Lower lobe of right lung (tissue), 2 donors: ENCODE measurements at regions not wholly inside any gene's neighbourhood (a gene's known extent, or its start where the extent isn't known, plus 50 kb on each side); places are given as distances from the start of the nearest gene placed in this dataset.

Source experiments
- ATAC-seq, 2 donors: fragments of 200-7000 bp; cut with Tn5 transposase; one replicate each; pipeline ENCODE4 v1.9.1; 2020 to 2022; ENCODE audit warnings: mild to moderate bottlenecking in 2 of 2, moderate library complexity in 2 of 2
- DNase-seq: peaks from one replicate; pipeline ENCODE4 v3.0.0-alpha.2; 2020
- H3K27ac ChIP-seq: fragments of 200-600 bp; one replicate; pipeline ENCODE4 v1.8.0; 2022
- H3K27me3 ChIP-seq: fragments of 200-600 bp; one replicate; pipeline ENCODE4 v1.8.0; 2022; ENCODE audit warnings: low read depth
- H3K36me3 ChIP-seq: fragments of 200-600 bp; one replicate; pipeline ENCODE4 v1.8.0; 2022; ENCODE audit warnings: mild to moderate bottlenecking
- H3K4me1 ChIP-seq: fragments of 200-600 bp; one replicate; pipeline ENCODE4 v1.8.0; 2022
- H3K4me3 ChIP-seq: fragments of 200-600 bp; one replicate; pipeline ENCODE4 v1.8.0; 2022; ENCODE audit warnings: mild to moderate bottlenecking
- H3K9me3 ChIP-seq: fragments of 200-600 bp; one replicate; pipeline ENCODE4 v1.8.0; 2022
- CTCF ChIP-seq: fragments of 200-600 bp; IDR thresholded peaks from one replicate; pipeline ENCODE4 v1.8.0; 2022; ENCODE audit warnings: antibody characterized with exemption, mild to moderate bottlenecking
- intact Hi-C: fragments of 100-400 bp; cut with DNase I; formaldehyde crosslinking; loops from one replicate; pipeline ENCODE4 v1.11.0; 2022
- donor health status: DM: no; HTN: yes; CAD: no; lungs with severe emphysema.

DNA sequence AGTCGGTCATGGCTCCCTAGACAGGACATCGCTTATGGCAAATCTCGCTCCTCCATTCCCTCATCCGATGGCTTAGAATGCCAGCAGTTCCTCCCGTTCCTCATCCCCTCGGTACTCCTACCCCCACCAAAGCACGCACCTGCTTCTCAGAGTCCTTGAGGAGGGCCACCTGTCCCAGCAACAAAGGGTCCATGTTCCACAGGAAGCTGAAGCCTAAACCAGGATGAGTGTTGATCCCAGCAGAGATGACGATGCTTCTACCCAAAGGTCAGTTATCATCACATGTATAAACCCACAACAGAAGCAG, 111.2 kb downstream of the THBS2 start:
- no peak for ATAC-seq
- Histone ChIP-seq H3K4me1 (no peaks in the 10 kb centered on the region), H3K27me3 (no peaks in the 10 kb centered on the region), H3K27ac (peak overlapping the region; percentile 6), H3K36me3 (no peaks in the 10 kb centered on the region), H3K4me3 (no peak overlapping the region), H3K9me3 (no peaks in the 10 kb centered on the region)
- DNase-seq, result no peak
- no peak for TF ChIP-seq CTCF
- intact Hi-C loops, result no loop called here

DNA sequence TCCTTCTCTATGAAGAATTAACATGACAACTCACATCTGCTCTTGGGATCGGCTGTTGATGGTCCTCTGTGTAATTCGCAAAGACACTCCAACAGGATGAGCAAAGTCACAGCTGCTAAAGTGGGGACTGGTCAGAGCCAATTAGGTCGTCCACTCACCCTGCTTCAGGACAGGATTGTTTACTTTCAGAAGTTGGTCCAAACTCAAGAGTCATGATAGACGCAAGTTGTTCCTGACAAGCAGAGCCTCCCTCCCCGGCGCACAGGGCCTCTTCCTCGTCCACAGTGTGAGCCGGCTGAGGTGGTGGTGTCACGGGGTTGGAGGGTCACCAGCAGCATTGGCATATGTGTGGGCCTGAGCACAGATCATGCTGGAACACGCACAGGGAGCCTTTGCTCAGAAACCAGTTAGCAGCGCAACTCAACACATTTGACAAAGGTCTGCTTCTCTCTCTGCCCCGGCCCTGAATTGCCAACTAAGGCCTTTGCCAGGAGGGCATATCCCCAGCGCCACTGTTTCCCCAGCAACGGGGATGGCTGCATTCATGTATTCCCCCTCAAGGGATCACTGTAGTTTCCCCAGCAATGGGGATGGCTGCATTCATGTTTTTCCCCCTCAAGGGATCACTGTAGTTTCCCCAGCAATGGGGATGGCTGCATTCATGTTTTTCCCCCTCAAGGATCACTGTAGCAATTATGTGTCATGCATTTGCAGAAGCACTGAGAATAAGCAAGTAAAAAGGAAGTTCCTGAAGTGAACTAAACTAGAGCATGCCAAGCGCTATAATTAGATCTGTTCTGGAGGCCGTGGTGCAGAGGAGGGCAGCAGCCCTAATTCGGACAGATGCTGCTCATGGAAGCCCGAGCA, 111.7 kb downstream of the THBS2 start:
- H3K36me3 ChIP-seq, result no peaks in the 10 kb centered on the region
- no peaks in the 10 kb centered on the region for H3K9me3 ChIP-seq
- H3K4me3 ChIP-seq, result no peak overlapping the region
- ATAC-seq (peak; percentile 77 to 79), DNase-seq (no peak)
- no peak for TF ChIP-seq CTCF
- peak overlapping the region; percentile 6 for H3K27ac ChIP-seq
- H3K27me3 ChIP-seq, result no peaks in the 10 kb centered on the region
- H3K4me1 ChIP-seq, result no peaks in the 10 kb centered on the region
- intact Hi-C loops, result no loop called here

- Histone ChIP-seq H3K27ac (no peak overlapping the region), H3K36me3 (no peaks in the 10 kb centered on the region), H3K4me3 (no peak overlapping the region), H3K27me3 (no peaks in the 10 kb centered on the region), H3K4me1 (no peaks in the 10 kb centered on the region), H3K9me3 (no peaks in the 10 kb centered on the region)
- no peak for TF ChIP-seq CTCF
- DNase-seq (no peak), ATAC-seq (no peak)
- intact Hi-C loops, result no loop called here
These were observed 112.6 kb downstream of the THBS2 start for GRCh38 chr6:169140986-169141495.

DNA sequence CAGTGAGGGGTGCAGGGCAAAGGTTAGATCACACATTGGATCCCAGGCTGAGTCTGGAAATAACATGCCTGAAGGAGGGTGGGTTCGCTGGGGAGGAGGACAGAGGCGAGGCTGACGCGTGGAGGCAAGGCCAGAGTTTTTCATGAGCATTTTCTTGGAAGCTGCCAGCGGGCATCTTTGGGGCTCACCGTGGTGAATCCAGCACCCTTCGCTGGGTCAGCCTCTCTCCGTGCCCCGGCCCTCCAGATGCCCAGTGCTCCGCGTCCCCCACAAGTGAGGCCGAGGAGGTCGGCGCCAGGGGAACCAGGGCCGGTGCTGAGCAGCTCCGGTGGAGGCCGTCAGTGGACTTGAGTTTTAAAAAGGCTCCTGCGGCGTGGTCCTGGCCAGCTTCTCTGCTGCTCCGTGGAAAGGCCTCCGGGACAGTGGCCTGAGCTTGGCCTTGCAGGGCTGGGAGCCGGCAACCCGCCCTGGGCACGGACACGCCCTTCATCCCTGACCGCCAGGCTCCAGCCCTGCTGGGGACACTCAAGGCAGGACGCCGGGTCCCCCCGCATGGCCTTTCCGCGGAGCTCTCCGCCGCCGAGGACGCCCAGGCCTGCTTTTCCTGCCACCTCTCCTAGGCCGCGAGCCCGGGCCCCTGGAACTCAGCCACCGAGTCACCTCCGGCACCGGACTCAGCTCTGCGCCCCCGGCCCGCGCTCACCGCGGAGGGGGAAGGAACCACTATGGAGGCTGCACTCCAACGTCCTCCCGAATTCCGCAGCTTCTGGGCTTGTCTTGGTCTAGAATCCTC, 114.3 kb downstream of the THBS2 start:
- Histone ChIP-seq H3K4me1 (no peaks in the 10 kb centered on the region), H3K27ac (no peak overlapping the region), H3K4me3 (no peak overlapping the region), H3K9me3 (no peaks in the 10 kb centered on the region), H3K36me3 (no peaks in the 10 kb centered on the region), H3K27me3 (no peaks in the 10 kb centered on the region)
- intact Hi-C loops, result no loop called here
- no peak for TF ChIP-seq CTCF
- ATAC-seq, result peak in 1 of 2 donors; percentile 16
- DNase-seq, result no peak

DNA sequence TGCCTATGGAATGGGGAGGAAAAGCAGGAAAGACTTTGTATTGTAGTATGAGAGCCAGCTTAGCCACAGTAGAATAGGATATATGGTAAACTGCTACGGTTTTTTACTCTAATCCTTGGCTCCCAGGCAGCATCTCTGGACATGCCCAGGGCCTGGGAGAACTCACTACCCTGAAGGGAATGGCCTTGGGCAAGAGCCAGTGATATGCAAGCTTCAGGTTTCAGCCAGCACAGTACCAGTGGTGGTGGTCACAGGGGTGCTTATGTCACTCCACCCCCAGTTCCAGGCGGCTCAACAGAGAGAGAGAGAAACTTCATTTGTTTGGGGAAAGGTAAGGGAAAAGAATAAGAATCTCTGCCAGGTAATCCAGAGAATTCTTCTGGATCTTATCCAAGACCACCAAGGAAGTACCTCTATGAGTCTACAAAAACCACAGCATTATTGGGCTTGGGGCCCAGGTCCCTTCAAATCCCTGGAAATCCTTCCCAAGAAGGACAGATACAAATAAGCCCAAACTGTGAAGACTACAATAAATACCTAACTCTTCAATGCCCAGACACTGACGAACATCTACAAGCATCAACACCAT, 121.2 kb downstream of the THBS2 start:
- no peak overlapping the region for H3K4me3 ChIP-seq
- H3K4me1 ChIP-seq, result no peaks in the 10 kb centered on the region
- no peak for ATAC-seq
- H3K9me3 ChIP-seq, result no peaks in the 10 kb centered on the region
- H3K27ac ChIP-seq, result no peak overlapping the region
- no peak for TF ChIP-seq CTCF
- DNase-seq, result no peak
- no peaks in the 10 kb centered on the region for H3K36me3 ChIP-seq
- H3K27me3 ChIP-seq, result no peaks in the 10 kb centered on the region
- intact Hi-C loops, result no loop called here
